B cell (primary cell): ENCODE measurements at regions not wholly inside any gene's neighbourhood (a gene's known extent, or its start where the extent isn't known, plus 50 kb on each side); places are given as distances from the start of the nearest gene placed in this dataset.
"Not testable (repeated sequence)": the region's sequence is repeated elsewhere in the genome, so short reads cannot be mapped to it uniquely, and the experiment has no call there.

Experiments
- ATAC-seq: fragments of 200-7000 bp; cut with Tn5 transposase; one replicate; pipeline ENCODE4 v1.10.0; 2021; ENCODE audit warnings: low read depth, mild to moderate bottlenecking, moderate number of reproducible peaks, moderate library complexity
- CTCF ChIA-PET: fragments of 350-600 bp; sonication (Branson Sonifier 250); formaldehyde crosslinking; loops from one replicate; lab custom pipeline; 2021; ENCODE audit warnings: antibody characterized with exemption, inconsistent platforms; lab: Charles Lee
- POLR2A ChIA-PET: fragments of 350-600 bp; sonication (Branson Sonifier 250); formaldehyde crosslinking; loops from one replicate; lab custom pipeline; 2021; ENCODE audit warnings: antibody characterized with exemption; lab: Charles Lee
- DNase-seq: peaks from one replicate; pipeline ENCODE4 v3.0.0; 2013
- H2AFZ ChIP-seq: 2 replicates; pipeline ENCODE4 v1.6.1; 2012; ENCODE audit warnings: mild to moderate bottlenecking, low read depth, low read length; ENCODE audit not compliant: insufficient read depth, poor library complexity, severe bottlenecking
- H3K27ac ChIP-seq, 2 donors: 1 replicate in 1 of 2; 2 replicates in 1 of 2; pipeline ENCODE4 v1.5.1; 2012 to 2013; ENCODE audit warnings: low read length in 2 of 2, mild to moderate bottlenecking in 2 of 2, moderate library complexity in 1 of 2
- H3K27me3 ChIP-seq, 4 experiments: fragments of 200-600 bp in 1 of 4; sonication (generic) in 1 of 4; replicated peaks in 1 of 4; 1 replicate in 2 of 4; 2 replicates in 2 of 4; pipeline versions ENCODE4 v1.6.1 to v1.7.0; 2013 to 2016; ENCODE audit warnings: low read length in 3 of 4, mild to moderate bottlenecking in 2 of 4, mixed read lengths in 1 of 4, moderate library complexity in 1 of 4; ENCODE audit not compliant: insufficient read depth in 4 of 4, control insufficient read depth in 3 of 4; ENCODE audit errors: control extremely low read depth in 1 of 4
- H3K36me3 ChIP-seq, 2 experiments: replicated peaks in 1 of 2; 1 replicate in 1 of 2; 2 replicates in 1 of 2; pipeline versions ENCODE4 v1.6.1 to v1.7.1; 2013; ENCODE audit warnings: low read length in 1 of 2; ENCODE audit not compliant: insufficient read depth in 2 of 2, control insufficient read depth in 1 of 2; ENCODE audit errors: control extremely low read depth in 1 of 2, extremely low read depth in 1 of 2
- H3K4me1 ChIP-seq, 2 donors: fragments of 200-600 bp in 1 of 2; sonication (generic) in 1 of 2; 1 replicate in 1 of 2; 2 replicates in 1 of 2; pipeline versions ENCODE4 v1.5.1 to v1.6.1; 2013 to 2017; ENCODE audit warnings: low read length in 2 of 2; ENCODE audit not compliant: control insufficient read depth in 2 of 2, insufficient read depth in 2 of 2
- H3K4me2 ChIP-seq: replicated peaks from 2 replicates; pipeline ENCODE3; 2012; ENCODE audit warnings: mild to moderate bottlenecking, low read depth, low read length; ENCODE audit not compliant: poor library complexity, severe bottlenecking
- H3K4me3 ChIP-seq, 5 experiments: fragments of 200-600 bp in 1 of 5; sonication (generic) in 1 of 5; 1 replicate in 3 of 5; 2 replicates in 2 of 5; pipeline versions ENCODE4 v1.5.1 to v1.7.0; 2011 to 2016; ENCODE audit warnings: low read length in 4 of 5, mild to moderate bottlenecking in 4 of 5, low read depth in 2 of 5, control low read depth in 1 of 5, moderate library complexity in 1 of 5; ENCODE audit not compliant: insufficient read depth in 1 of 5; ENCODE audit errors: control extremely low read depth in 1 of 5, extremely low read depth in 1 of 5
- H3K79me2 ChIP-seq: fragments of 200-600 bp; sonication (generic); one replicate; pipeline ENCODE4 v1.6.0; 2016; ENCODE audit warnings: low read length; ENCODE audit not compliant: control insufficient read depth, insufficient read depth
- H3K9ac ChIP-seq: fragments of 200-600 bp; sonication (generic); 2 replicates; pipeline ENCODE4 v1.6.1; 2017; ENCODE audit warnings: mild to moderate bottlenecking, low read length, moderate library complexity
- H3K9me3 ChIP-seq, 3 donors: one replicate each; pipeline versions ENCODE4 v1.6.1 to v1.7.1; 2013; ENCODE audit warnings: low read length in 2 of 3; ENCODE audit not compliant: control insufficient read depth in 2 of 3, insufficient read depth in 1 of 3; ENCODE audit errors: control extremely low read depth in 1 of 3
- H4K20me1 ChIP-seq: 2 replicates; pipeline ENCODE4 v1.6.0; 2012; ENCODE audit warnings: mild to moderate bottlenecking, low read length; ENCODE audit not compliant: insufficient read depth, control insufficient read depth, poor library complexity, severe bottlenecking
- H3K27ac Mint-ChIP-seq: one replicate; pipeline ENCODE4 v1.8.0; 2021; ENCODE audit warnings: mixed read lengths
- H3K27me3 Mint-ChIP-seq: one replicate; pipeline ENCODE4 v1.8.0; 2021; ENCODE audit warnings: mixed read lengths
- H3K4me1 Mint-ChIP-seq: one replicate; pipeline ENCODE4 v1.8.0; 2021; ENCODE audit warnings: mixed read lengths
- H3K4me3 Mint-ChIP-seq: one replicate; pipeline ENCODE4 v1.8.0; 2021; ENCODE audit warnings: mixed read lengths
- H3K9me3 Mint-ChIP-seq: one replicate; pipeline ENCODE4 v1.8.0; 2022; ENCODE audit warnings: mixed read lengths; ENCODE audit not compliant: insufficient read depth
- EZH2 ChIP-seq: IDR thresholded peaks from 2 replicates; pipeline ENCODE4 v1.6.1; 2012; ENCODE audit warnings: borderline replicate concordance, low read depth, mild to moderate bottlenecking, moderate library complexity, low read length; ENCODE audit not compliant: insufficient read depth, poor library complexity, severe bottlenecking
- WGBS: methylation state at CpG from one replicate; pipeline ENCODE4 v1.1.5; 2013; ENCODE audit warnings: missing lambda C conversion rate; ENCODE audit not compliant: insufficient coverage; 5-methylcytosine and 5-hydroxymethylcytosine counted together
- intact Hi-C: fragments of 100-400 bp; cut with micrococcal nuclease; formaldehyde crosslinking; loops from one replicate; pipeline ENCODE4 v1.10.0; 2022
- TF ChIP-seq, protein P1 (sequence below): fragments of 200-600 bp; IDR thresholded peaks from one replicate; pipeline ENCODE4 v1.8.0; 2022; ENCODE audit warnings: antibody characterized with exemption, mild to moderate bottlenecking

DNA sequence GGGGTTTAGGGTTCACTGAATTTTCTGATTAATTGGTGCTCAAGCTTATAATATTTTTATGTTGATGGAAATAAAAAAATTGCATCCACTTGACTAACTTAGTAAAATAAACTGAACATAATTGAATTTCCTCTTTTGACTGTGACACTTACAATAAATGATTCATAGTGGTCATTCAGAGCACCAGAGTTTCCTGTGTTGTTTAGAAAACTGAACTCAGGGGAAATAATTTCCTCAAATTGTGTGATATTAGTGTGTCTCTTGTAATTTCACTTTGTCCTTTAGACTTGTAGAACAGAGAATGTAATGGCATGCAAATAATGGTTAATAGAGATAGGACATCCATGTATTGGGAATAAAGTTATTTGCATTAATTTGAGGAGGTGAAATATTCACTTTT lies 319.7 kb upstream of the MAN1A1 start:
- no peak overlapping the region for H3K27ac Mint-ChIP-seq
- H3K4me2 ChIP-seq = no peak overlapping the region

DNA sequence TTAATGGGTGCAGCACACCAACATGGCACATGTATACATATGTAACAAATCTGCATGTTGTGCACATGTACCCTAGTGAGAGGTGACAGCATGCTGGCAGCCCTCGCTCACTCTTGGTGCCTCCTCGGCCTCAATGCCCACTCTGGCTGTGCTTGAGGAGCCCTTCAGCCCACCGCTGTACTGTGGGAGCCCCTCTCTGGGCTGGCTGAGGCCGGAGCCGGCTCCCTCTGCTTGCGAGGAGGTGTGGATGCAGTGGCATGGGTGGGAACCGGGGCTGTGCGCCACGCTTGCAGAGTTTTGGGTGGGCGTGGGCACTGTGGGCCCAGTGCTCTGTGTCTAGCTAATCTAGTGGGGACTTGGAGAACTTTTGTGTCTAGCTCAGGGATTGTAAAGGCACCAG lies 315.9 kb upstream of the MAN1A1 start:
- H3K9ac ChIP-seq, POLR2A ChIA-PET, H3K4me3 Mint-ChIP-seq, H2AFZ ChIP-seq, H3K9me3 Mint-ChIP-seq, H3K27me3 Mint-ChIP-seq, H3K79me2 ChIP-seq, H3K36me3 ChIP-seq, H3K4me3 ChIP-seq, H3K27ac Mint-ChIP-seq, H3K4me1 ChIP-seq, H3K9me3 ChIP-seq, H3K4me2 ChIP-seq, H4K20me1 ChIP-seq, DNase-seq, intact Hi-C loops, H3K27me3 ChIP-seq, H3K4me1 Mint-ChIP-seq, H3K27ac ChIP-seq, ATAC-seq: not testable (repeated sequence)
- 87% methylated on average over 10 of the region's 10 CpGs for WGBS
- CTCF ChIA-PET = interaction anchor here (0.6 kb wide), 1 partner anchor 138 kb away, joined by 3 read pairs; no protein-coding TSS in a partner anchor

More for the DNA sequence above, 319.7 kb upstream of the MAN1A1 start:
- no peak for DNase-seq
- Histone ChIP-seq H3K9ac (no peak overlapping the region), H2AFZ (no peak overlapping the region), H3K4me3 (no peak overlapping the region), H3K36me3 (no peaks in the 10 kb centered on the region), H3K4me1 (no peaks in the 10 kb centered on the region), H3K27ac (no peak overlapping the region), H3K9me3 (peaks cover 0 to 6% (median 0%) of the 10 kb centered on the region in 3 donors), H3K79me2 (no peaks in the 10 kb centered on the region), H3K27me3 (no peaks in the 10 kb centered on the region), H4K20me1 (no peaks in the 10 kb centered on the region)
- ChIA-PET POLR2A (no interaction called here), CTCF (no interaction called here)
- intact Hi-C loops = no loop called here
- Mint-ChIP-seq H3K4me3 (no peak overlapping the region), H3K4me1 (no peaks in the 10 kb centered on the region), H3K9me3 (no peaks in the 10 kb centered on the region), H3K27me3 (no peaks in the 10 kb centered on the region)
- ATAC-seq = no peak
- TF ChIP-seq EZH2 = no peak
- TF ChIP-seq, protein P1, sequence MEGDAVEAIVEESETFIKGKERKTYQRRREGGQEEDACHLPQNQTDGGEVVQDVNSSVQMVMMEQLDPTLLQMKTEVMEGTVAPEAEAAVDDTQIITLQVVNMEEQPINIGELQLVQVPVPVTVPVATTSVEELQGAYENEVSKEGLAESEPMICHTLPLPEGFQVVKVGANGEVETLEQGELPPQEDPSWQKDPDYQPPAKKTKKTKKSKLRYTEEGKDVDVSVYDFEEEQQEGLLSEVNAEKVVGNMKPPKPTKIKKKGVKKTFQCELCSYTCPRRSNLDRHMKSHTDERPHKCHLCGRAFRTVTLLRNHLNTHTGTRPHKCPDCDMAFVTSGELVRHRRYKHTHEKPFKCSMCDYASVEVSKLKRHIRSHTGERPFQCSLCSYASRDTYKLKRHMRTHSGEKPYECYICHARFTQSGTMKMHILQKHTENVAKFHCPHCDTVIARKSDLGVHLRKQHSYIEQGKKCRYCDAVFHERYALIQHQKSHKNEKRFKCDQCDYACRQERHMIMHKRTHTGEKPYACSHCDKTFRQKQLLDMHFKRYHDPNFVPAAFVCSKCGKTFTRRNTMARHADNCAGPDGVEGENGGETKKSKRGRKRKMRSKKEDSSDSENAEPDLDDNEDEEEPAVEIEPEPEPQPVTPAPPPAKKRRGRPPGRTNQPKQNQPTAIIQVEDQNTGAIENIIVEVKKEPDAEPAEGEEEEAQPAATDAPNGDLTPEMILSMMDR = no peak
